ENCODE measurements at regions not wholly inside any gene's neighbourhood (a gene's known extent, or its start where the extent isn't known, plus 50 kb on each side); places are given as distances from the start of the nearest gene placed in this dataset.

DNA sequence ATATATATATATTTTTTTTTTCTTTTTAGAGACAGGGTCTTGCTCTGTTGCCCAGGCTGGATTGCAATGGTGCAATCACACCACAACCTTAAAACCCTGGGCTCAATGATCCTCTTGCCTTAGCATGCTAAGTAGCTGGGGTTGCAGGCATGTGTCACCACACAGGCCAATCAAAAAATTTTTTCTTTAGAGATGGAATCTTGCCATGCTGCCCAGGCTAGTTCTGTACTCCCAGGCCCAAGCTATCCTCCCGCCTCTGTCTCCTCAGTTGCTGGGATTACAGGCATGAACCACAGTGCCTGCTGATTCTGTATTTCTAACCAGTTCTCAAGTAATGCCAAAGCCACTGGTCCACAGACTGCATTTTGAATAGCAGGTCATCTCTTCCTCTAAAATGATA lies 291.3 kb upstream of the ZPLD1 start:
- Histone ChIP-seq H4K20me1 (ENCODE audit: insufficient read depth, low read length) (no peaks in the 10 kb centered on the region), H3K4me3 (replicated peaks in 1 of 3; ENCODE audit: low read depth in 2 of 3, low read length in 3 of 3) (no peak overlapping the region), H2AFZ (ENCODE audit: insufficient read depth, low read depth, low read length, poor library complexity, severe bottlenecking) (no peak overlapping the region), H3K27me3 (ENCODE audit: control insufficient read depth in 2 of 2, insufficient read depth in 2 of 2, low read length in 2 of 2) (no peaks in the 10 kb centered on the region), H3K36me3 (replicated peaks in 1 of 2; ENCODE audit: control insufficient read depth in 1 of 2, insufficient read depth in 2 of 2, low read length in 2 of 2) (no peaks in the 10 kb centered on the region), H3K79me2 (ENCODE audit: insufficient read depth, low read length) (no peaks in the 10 kb centered on the region), H3K27ac (ENCODE audit: low read depth in 1 of 2, low read length in 2 of 2) (no peak overlapping the region), H3K9ac (ENCODE audit: insufficient read depth, low read length, poor library complexity, severe bottlenecking) (no peak overlapping the region), H3K4me2 (replicated peaks; ENCODE audit: extremely low read depth, low read length, poor library complexity, severe bottlenecking) (no peak overlapping the region), H3K9me3 (replicated peaks in 1 of 2; ENCODE audit: control insufficient read depth in 1 of 2, insufficient read depth in 1 of 2, low read length in 2 of 2) (no peaks in the 10 kb centered on the region), H3K4me1 (ENCODE audit: control insufficient read depth in 1 of 2, insufficient read depth in 2 of 2, low read length in 2 of 2) (peaks cover 0 to 3% of the 10 kb centered on the region in 2 donors)
- H3K4me1 Mint-ChIP-seq, result peaks cover 15% of the 10 kb centered on the region
- peaks cover 0 to 1% (median 1%) of the 10 kb centered on the region in 3 donors for H3K27me3 Mint-ChIP-seq (ENCODE audit: low read depth in 3 of 3)
- intact Hi-C loops (cut with micrococcal nuclease), result no loop called here
- no peaks in the 10 kb centered on the region for H3K36me3 Mint-ChIP-seq
- 100% methylated on average over 1 of the region's 1 CpG for WGBS (ENCODE audit: insufficient coverage)
- no peak for DNase-seq
- H3K9me3 Mint-ChIP-seq, result peaks cover under 1 to 7% (median 2%) of the 10 kb centered on the region in 7 donors
- no peak overlapping the region for H3K27ac Mint-ChIP-seq
- no peak for TF ChIP-seq CTCF (IDR thresholded peaks at IDR 0.05)
- H3K4me3 Mint-ChIP-seq, result no peak overlapping the region

DNA sequence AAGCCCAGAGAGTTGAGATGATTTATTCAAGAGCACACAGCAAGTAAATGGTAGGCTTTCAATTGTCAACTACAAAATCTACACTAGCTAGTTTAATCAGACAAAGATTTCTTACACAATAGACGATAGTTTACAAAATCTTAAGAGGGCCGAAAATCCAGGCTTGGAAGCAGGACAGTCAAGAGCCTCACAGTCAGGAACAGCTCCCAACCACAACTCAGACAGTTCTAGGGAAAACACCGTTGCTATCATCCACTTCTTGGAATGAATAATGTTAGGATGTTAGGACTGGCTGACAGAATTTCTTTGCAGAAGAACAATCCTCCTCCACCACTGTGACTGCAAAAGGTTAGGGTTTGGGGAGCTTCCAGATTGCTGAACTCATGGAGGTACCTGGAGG lies 290.8 kb upstream of the ZPLD1 start:
- peaks cover 0 to 1% (median 0%) of the 10 kb centered on the region in 3 donors for H3K27me3 Mint-ChIP-seq (ENCODE audit: low read depth in 3 of 3)
- no peaks in the 10 kb centered on the region for H3K27me3 ChIP-seq (ENCODE audit: control insufficient read depth in 2 of 2, insufficient read depth in 2 of 2, low read length in 2 of 2)
- H3K9me3 Mint-ChIP-seq, result peaks cover 2 to 7% (median 4%) of the 10 kb centered on the region in 7 donors
- H3K9ac ChIP-seq (ENCODE audit: insufficient read depth, low read length, poor library complexity, severe bottlenecking), result no peak overlapping the region
- H3K4me1 ChIP-seq (ENCODE audit: control insufficient read depth in 1 of 2, insufficient read depth in 2 of 2, low read length in 2 of 2), result peaks cover 0 to 3% of the 10 kb centered on the region in 2 donors
- H2AFZ ChIP-seq (ENCODE audit: insufficient read depth, low read depth, low read length, poor library complexity, severe bottlenecking), result no peak overlapping the region
- no peaks in the 10 kb centered on the region for H3K79me2 ChIP-seq (ENCODE audit: insufficient read depth, low read length)
- H3K4me2 ChIP-seq (replicated peaks; ENCODE audit: extremely low read depth, low read length, poor library complexity, severe bottlenecking), result no peak overlapping the region
- H3K27ac Mint-ChIP-seq, result no peak overlapping the region
- H3K4me3 Mint-ChIP-seq, result no peak overlapping the region
- DNase-seq, result no peak
- H3K27ac ChIP-seq (ENCODE audit: low read depth in 1 of 2, low read length in 2 of 2), result no peak overlapping the region
- no peak for TF ChIP-seq CTCF (IDR thresholded peaks at IDR 0.05)
- H3K4me1 Mint-ChIP-seq, result peaks cover 15% of the 10 kb centered on the region
- no peaks in the 10 kb centered on the region for H3K36me3 Mint-ChIP-seq
- intact Hi-C loops (cut with micrococcal nuclease), result no loop called here
- H3K4me3 ChIP-seq (replicated peaks in 1 of 3; ENCODE audit: low read depth in 2 of 3, low read length in 3 of 3), result no peak overlapping the region
- no CpG with 5 or more reads among the region's 3 CpGs for WGBS (ENCODE audit: insufficient coverage)
- H3K9me3 ChIP-seq (replicated peaks in 1 of 2; ENCODE audit: control insufficient read depth in 1 of 2, insufficient read depth in 1 of 2, low read length in 2 of 2), result peaks cover 0 to 5% of the 10 kb centered on the region in 2 donors
- H3K36me3 ChIP-seq (replicated peaks in 1 of 2; ENCODE audit: control insufficient read depth in 1 of 2, insufficient read depth in 2 of 2, low read length in 2 of 2), result no peaks in the 10 kb centered on the region
- no peaks in the 10 kb centered on the region for H4K20me1 ChIP-seq (ENCODE audit: insufficient read depth, low read length)
